ENCODE measurements at regions not wholly inside any gene's neighbourhood (a gene's known extent, or its start where the extent isn't known, plus 50 kb on each side); places are given as distances from the start of the nearest gene placed in this dataset.
"Not testable (repeated sequence)": the region's sequence is repeated elsewhere in the genome, so short reads cannot be mapped to it uniquely, and the experiment has no call there.

- DNase-seq: no peak
Measured at GRCh38 chr7:69232445-69233376, 365.6 kb upstream of the AUTS2 start.

- DNase-seq: no peak
Measured at GRCh38 chr7:69237541-69237940, 360.7 kb upstream of the AUTS2 start.

GRCh38 chr7:69243016-69243415 lies 355.3 kb upstream of the AUTS2 start:
- DNase-seq: no peak

GRCh38 chr7:69244701-69245100 lies 353.6 kb upstream of the AUTS2 start:
- no peak for DNase-seq

GRCh38 chr7:69245646-69246045 lies 352.6 kb upstream of the AUTS2 start:
- no peak for DNase-seq

GRCh38 chr7:69246758-69247157 lies 351.5 kb upstream of the AUTS2 start:
- no peak for DNase-seq

- DNase-seq: not testable (repeated sequence)
Measured at GRCh38 chr7:69248382-69248828, 349.9 kb upstream of the AUTS2 start.

GRCh38 chr7:69250958-69251357 lies 347.3 kb upstream of the AUTS2 start:
- no peak for DNase-seq

- DNase-seq: no peak
Measured at GRCh38 chr7:69254643-69255042, 343.6 kb upstream of the AUTS2 start.

- DNase-seq: no peak
Measured at GRCh38 chr7:69256634-69257081, 341.6 kb upstream of the AUTS2 start.

- no peak for DNase-seq
Measured at GRCh38 chr7:69257592-69257991, 340.7 kb upstream of the AUTS2 start.

- DNase-seq: no peak
Measured at GRCh38 chr7:69259445-69259844, 338.8 kb upstream of the AUTS2 start.

GRCh38 chr7:69260023-69260422 lies 338.3 kb upstream of the AUTS2 start:
- DNase-seq: no peak

- no peak for DNase-seq
Measured at GRCh38 chr7:69263550-69263949, 334.7 kb upstream of the AUTS2 start.

GRCh38 chr7:69269806-69270205 lies 328.5 kb upstream of the AUTS2 start:
- no peak for DNase-seq

- no peak for DNase-seq
Measured at GRCh38 chr7:69272101-69272500, 326.2 kb upstream of the AUTS2 start.

- DNase-seq: no peak
Measured at GRCh38 chr7:69276011-69276729, 322.1 kb upstream of the AUTS2 start.

- no peak for DNase-seq
Measured at GRCh38 chr7:69277366-69277765, 320.9 kb upstream of the AUTS2 start.

GRCh38 chr7:69282946-69283345 lies 315.3 kb upstream of the AUTS2 start:
- DNase-seq: no peak

GRCh38 chr7:69283421-69283820 lies 314.9 kb upstream of the AUTS2 start:
- DNase-seq: no peak

- DNase-seq: no peak
Measured at GRCh38 chr7:69285854-69286253, 312.4 kb upstream of the AUTS2 start.

- DNase-seq: no peak
Measured at GRCh38 chr7:69295977-69296376, 302.3 kb upstream of the AUTS2 start.

- no peak for DNase-seq
Measured at GRCh38 chr7:69301253-69301652, 297.0 kb upstream of the AUTS2 start.

- DNase-seq: no peak
Measured at GRCh38 chr7:69309601-69310000, 288.7 kb upstream of the AUTS2 start.

Measured in activated CD8-positive, alpha-beta memory T cell treated with anti-CD3 and anti-CD28 coated beads for 24 hours (primary cell).